K562 (cell line): ENCODE measurements at regions not wholly inside any gene's neighbourhood (a gene's known extent, or its start where the extent isn't known, plus 50 kb on each side); places are given as distances from the start of the nearest gene placed in this dataset.

Experiments
- ATAC-seq: fragments of 200-7000 bp; cut with Tn5 transposase; 3 replicates; pipeline ENCODE4 v1.9.1; 2020; ENCODE audit warnings: moderate library complexity
- BruUV-seq: library from RNA; stranded (reverse); fragments of 400-500 nt; replicated peaks from 2 replicates; lab custom pipeline; 2021; lab: Mats Ljungman, UMichigan
- CTCF ChIA-PET: fragments of 300-600 bp; formaldehyde crosslinking; extraction: SDS; loops from one replicate; lab custom pipeline; 2021; ENCODE audit warnings: low intra/inter-chr PET ratio; lab: Yijun Ruan, JAX
- POLR2A ChIA-PET: fragments of 300-600, 350-650 bp; sonication (Branson Sonifier 250); formaldehyde crosslinking; extraction: SDS; loops from one replicate; lab custom pipeline; 2021; ENCODE audit warnings: antibody characterized with exemption, inconsistent platforms; lab: Yijun Ruan, JAX
- DNase-seq, 4 experiments: peaks; one replicate each; pipeline versions ENCODE4 v3.0.0 to v3.0.0-alpha.2; 2011 to 2018; ENCODE audit warnings: low spot score in 3 of 4, mixed read lengths in 3 of 4; ENCODE audit errors: extremely low read depth in 1 of 4
- FAIRE-seq: peaks from 2 replicates; lab custom pipeline; 2011; peaks lifted over from hg19 to GRCh38; lab: Jason Lieb, UNC
- H2AFZ ChIP-seq: 2 replicates; pipeline ENCODE4 v1.6.0; 2011; ENCODE audit warnings: low read depth, low read length, control low read depth, inconsistent platforms
- H3K27ac ChIP-seq: fragments of 200-600 bp; 3 replicates; pipeline ENCODE4 v1.8.0; 2011; ENCODE audit warnings: low read depth, mild to moderate bottlenecking, control low read depth, inconsistent platforms, low read length, moderate library complexity, mixed read lengths; ENCODE audit errors: extremely low read depth
- H3K27me3 ChIP-seq, 2 experiments: fragments of 300-600 bp in 1 of 2; 2 replicates in 1 of 2; 3 replicates in 1 of 2; pipeline versions ENCODE4 v1.6.0 to v1.8.0; 2011; ENCODE audit warnings: inconsistent platforms in 2 of 2, low read length in 2 of 2, mild to moderate bottlenecking in 1 of 2, mixed read lengths in 1 of 2, moderate library complexity in 1 of 2; ENCODE audit not compliant: control insufficient read depth in 2 of 2, insufficient read depth in 2 of 2
- H3K36me3 ChIP-seq: fragments of 300-600 bp; 3 replicates; pipeline ENCODE4 v1.8.0; 2011; ENCODE audit warnings: mild to moderate bottlenecking, low read length, inconsistent platforms; ENCODE audit not compliant: control insufficient read depth, insufficient read depth
- H3K4me1 ChIP-seq, 2 experiments: fragments of 200-600 bp in 1 of 2; replicated peaks in 1 of 2; 2 replicates in 1 of 2; 3 replicates in 1 of 2; pipeline versions ENCODE4 v1.5.1 to v1.8.0; 2011; ENCODE audit warnings: inconsistent platforms in 2 of 2, low read length in 2 of 2, mild to moderate bottlenecking in 1 of 2, mixed read lengths in 1 of 2, moderate library complexity in 1 of 2; ENCODE audit not compliant: control insufficient read depth in 2 of 2, insufficient read depth in 2 of 2
- H3K4me2 ChIP-seq: 2 replicates; pipeline ENCODE4 v1.6.1; 2011; ENCODE audit warnings: low read length, control low read depth, inconsistent platforms, mixed read lengths; ENCODE audit not compliant: insufficient read depth
- H3K4me3 ChIP-seq: fragments of 200-600 bp; sonication (generic), shearing (Covaris generic); 2 replicates; pipeline ENCODE4 v1.5.1; 2016; ENCODE audit warnings: control low read depth, inconsistent platforms
- H3K79me2 ChIP-seq: fragments of 200-600 bp; 3 replicates; pipeline ENCODE4 v1.8.0; 2011; ENCODE audit warnings: low read length, inconsistent platforms; ENCODE audit not compliant: control insufficient read depth, insufficient read depth
- H3K9ac ChIP-seq, 2 experiments: 2 replicates each; pipeline versions ENCODE4 v1.6.0 to v1.6.1; 2011; ENCODE audit warnings: low read depth in 2 of 2, low read length in 2 of 2, control low read depth in 1 of 2, inconsistent platforms in 1 of 2, mild to moderate bottlenecking in 1 of 2, mixed read lengths in 1 of 2; ENCODE audit not compliant: insufficient read depth in 1 of 2
- H3K9me1 ChIP-seq: one replicate; pipeline ENCODE4 v1.6.0; 2011; ENCODE audit warnings: inconsistent platforms, mild to moderate bottlenecking, low read length, moderate library complexity; ENCODE audit not compliant: control insufficient read depth, insufficient read depth
- H3K9me3 ChIP-seq: replicated peaks from 2 replicates; pipeline ENCODE4 v1.5.1; 2011; ENCODE audit warnings: low read depth, low read length, inconsistent platforms; ENCODE audit not compliant: control insufficient read depth, insufficient read depth
- H4K20me1 ChIP-seq: replicated peaks from 2 replicates; pipeline ENCODE4 v1.6.1; 2011; ENCODE audit warnings: low read length, inconsistent platforms, mixed read lengths; ENCODE audit not compliant: control insufficient read depth, insufficient read depth
- HOMEZ ChIP-seq: fragments of 250-450 bp; sonication (Bioruptor Pico); IDR thresholded peaks from 2 replicates; pipeline ENCODE4 v1.4.0; 2020; ENCODE audit warnings: mild to moderate bottlenecking, moderate library complexity
- KLF16 ChIP-seq: IDR thresholded peaks from 2 replicates; pipeline ENCODE4 v1.6.1; 2016; ENCODE audit warnings: antibody characterized with exemption
- PBX2 ChIP-seq, 2 experiments: IDR thresholded peaks in 1 of 2; conservative IDR thresholded peaks in 1 of 2; 2 replicates each; pipeline ENCODE4 v1.6.1; 2016; ENCODE audit warnings: low read depth in 2 of 2, mild to moderate bottlenecking in 1 of 2, missing compliant biosample characterization in 1 of 2, missing genetic modification characterization in 1 of 2, moderate library complexity in 1 of 2
- TEAD4 ChIP-seq, 2 experiments: sonication (generic) in 1 of 2; formaldehyde crosslinking in 1 of 2; IDR thresholded peaks; 2 replicates each; pipeline versions ENCODE4 v1.6.1 to v1.8.0; 2012 to 2022; ENCODE audit warnings: borderline replicate concordance in 1 of 2, inconsistent platforms in 1 of 2, low read length in 1 of 2, mild to moderate bottlenecking in 1 of 2, missing genetic modification reagents in 1 of 2
- ZNF511 ChIP-seq: sonication (generic); formaldehyde crosslinking; IDR thresholded peaks from 2 replicates; pipeline ENCODE4 v1.8.0; 2022; ENCODE audit warnings: mild to moderate bottlenecking, missing genetic modification reagents
- ZNF583 ChIP-seq: fragments of 250-450 bp; sonication (Bioruptor Pico); IDR thresholded peaks from 2 replicates; pipeline ENCODE4 v1.4.0; 2020
- ZNF766 ChIP-seq: fragments of 200-800 bp; sonication (Bioruptor generic); conservative IDR thresholded peaks from 2 replicates; pipeline ENCODE4 v1.6.1; 2016; ENCODE audit warnings: missing genetic modification characterization, missing compliant biosample characterization
- WGBS: fragments of 100-300 bp; shearing (Covaris generic); methylation state at CpG from one replicate; pipeline ENCODE4 v1.1.6; 2016; ENCODE audit warnings: low coverage, mixed read lengths; ENCODE audit not compliant: insufficient coverage; ENCODE audit errors: missing lambda C conversion rate; 5-methylcytosine and 5-hydroxymethylcytosine counted together
- in situ Hi-C: fragments of 300-500 bp; cut with MboI; formaldehyde crosslinking; loops from 4 replicates; pipeline ENCODE4 v1.15.0; 2018; ENCODE audit warnings: inconsistent platforms, mixed read lengths
- intact Hi-C: fragments of 100-400 bp; cut with micrococcal nuclease; formaldehyde crosslinking; loops from 2 replicates; pipeline ENCODE4 v1.14.2; 2022

- no peak for TF ChIP-seq ZNF511 (CRISPR knock-in tag)
- no peak for TF ChIP-seq ZNF766 (CRISPR knock-in tag)
- TF ChIP-seq KLF16: no peak
- TF ChIP-seq TEAD4 (IDR thresholded peaks at IDR 0.05; ENCODE audit: low read length): peak; percentile 54; the same call in 1 of the 2 replicates
- TF ChIP-seq TEAD4 (CRISPR knock-in tag; IDR thresholded peaks at IDR 0.05; ENCODE audit: borderline replicate concordance): no peak
- no peak for TF ChIP-seq HOMEZ
These were observed 80.0 kb upstream of the PRKAR2B start (continued) for GRCh38 chr7:106964466-106964865.

- no peaks in the 10 kb centered on the region for H4K20me1 ChIP-seq
- no peaks in the 10 kb centered on the region for H3K27me3 ChIP-seq
- H2AFZ ChIP-seq: peak overlapping the region; percentile 25
- CTCF ChIA-PET: no interaction called here
- no peaks in the 10 kb centered on the region for H3K9me1 ChIP-seq
- WGBS: 43% methylated on average over 1 of the region's 1 CpG
- intact Hi-C loops: no loop called here
- no peak for TF ChIP-seq PBX2 (CRISPR knock-in tag; IDR thresholded peaks at IDR 0.05; ENCODE audit: low read depth)
- no peak for TF ChIP-seq PBX2 (tag; conservative IDR thresholded peaks at IDR 0.05; ENCODE audit: low read depth)
- TF ChIP-seq ZNF583 (CRISPR knock-in tag): no peak
- no peaks in the 10 kb centered on the region for H3K36me3 ChIP-seq
- POLR2A ChIA-PET: interaction anchor here (1.1 to 2.2 kb wide), 4 partner anchors 8 to 42 kb away, joined by 3 to 9 read pairs (median 4); no protein-coding TSS in a partner anchor
- no peak for FAIRE-seq
- no peak for DNase-seq
- no peaks in the 10 kb centered on the region; the same call in 1 of the 2 replicates for H3K9me3 ChIP-seq
- H3K27ac ChIP-seq: no peak overlapping the region
- no peak overlapping the region for H3K4me3 ChIP-seq
- no peak overlapping the region for H3K4me2 ChIP-seq
- peaks cover 9 to 11% of the 10 kb centered on the region in 2 experiments; a peak in 3 of 5 replicates for H3K4me1 ChIP-seq
- ATAC-seq: no peak
- no peak overlapping the region for H3K9ac ChIP-seq
- BruUV-seq: no TSS peak
- no peaks in the 10 kb centered on the region for H3K79me2 ChIP-seq
- in situ Hi-C loops: no loop called here
These were observed 79.4 kb upstream of the PRKAR2B start for GRCh38 chr7:106965108-106965507.
